WTC11 (cell line): ENCODE measurements at regions not wholly inside any gene's neighbourhood (a gene's known extent, or its start where the extent isn't known, plus 50 kb on each side); places are given as distances from the start of the nearest gene placed in this dataset.

Experiments used
- ATAC-seq: fragments of 200-7000 bp; cut with Tn5 transposase; 2 replicates; pipeline ENCODE4 v1.10.0; 2021; ENCODE audit warnings: mild to moderate bottlenecking, moderate library complexity
- CTCF ChIA-PET: fragments of 300-600 bp; sonication (Branson Sonifier 250); formaldehyde crosslinking; loops from one replicate; lab custom pipeline; 2021; ENCODE audit warnings: antibody characterized with exemption; lab: Charles Lee
- POLR2A ChIA-PET: fragments of 350-600 bp; sonication (Branson Sonifier 250); formaldehyde crosslinking; loops from one replicate; lab custom pipeline; 2021; ENCODE audit warnings: antibody characterized with exemption; lab: Charles Lee
- DNase-seq: peaks from one replicate; pipeline ENCODE4 v3.0.0; 2021; ENCODE audit warnings: low spot score
- H3K27ac Mint-ChIP-seq: 2 replicates; pipeline ENCODE4 v1.8.0; 2021; ENCODE audit warnings: mixed read lengths
- H3K27me3 Mint-ChIP-seq: 2 replicates; pipeline ENCODE4 v1.8.0; 2021; ENCODE audit warnings: low read depth, mild to moderate bottlenecking, moderate library complexity, mixed read lengths
- H3K36me3 Mint-ChIP-seq: 2 replicates; pipeline ENCODE4 v1.8.0; 2021; ENCODE audit warnings: mixed read lengths
- H3K4me1 Mint-ChIP-seq: 2 replicates; pipeline ENCODE4 v1.8.0; 2022; ENCODE audit warnings: mixed read lengths
- H3K4me3 Mint-ChIP-seq: 2 replicates; pipeline ENCODE4 v1.8.0; 2021; ENCODE audit warnings: mild to moderate bottlenecking, moderate library complexity, mixed read lengths
- H3K9me3 Mint-ChIP-seq: 2 replicates; pipeline ENCODE4 v1.8.0; 2021; ENCODE audit warnings: mixed read lengths
- AR ChIP-seq: fragments of 250-450 bp; sonication (Bioruptor Pico); IDR thresholded peaks from 2 replicates; pipeline ENCODE4 v1.9.0; 2021; ENCODE audit warnings: mild to moderate bottlenecking
- CBFB ChIP-seq: sonication (generic); formaldehyde crosslinking; IDR thresholded peaks from 2 replicates; pipeline ENCODE4 v1.8.1; 2022; ENCODE audit warnings: mild to moderate bottlenecking, low read depth, missing genetic modification reagents
- CDX4 ChIP-seq: fragments of 250-450 bp; sonication (Bioruptor Pico); IDR thresholded peaks from 2 replicates; pipeline ENCODE4 v1.9.0; 2021; ENCODE audit warnings: moderate library complexity, mild to moderate bottlenecking, inconsistent platforms, borderline replicate concordance
- GRHL2 ChIP-seq: fragments of 250-450 bp; sonication (Bioruptor Pico); IDR thresholded peaks from 2 replicates; pipeline ENCODE4 v1.8.0; 2022; ENCODE audit warnings: mild to moderate bottlenecking, moderate library complexity; ENCODE audit not compliant: insufficient replicate concordance, severe bottlenecking
- GTF2I ChIP-seq: fragments of 250-450 bp; sonication (Bioruptor Pico); conservative IDR thresholded peaks from 2 replicates; pipeline ENCODE4 v1.4.0; 2021; ENCODE audit warnings: mild to moderate bottlenecking
- IRF2 ChIP-seq: sonication (generic); formaldehyde crosslinking; IDR thresholded peaks from 2 replicates; pipeline ENCODE4 v1.8.0; 2022; ENCODE audit warnings: low read depth, missing genetic modification reagents, borderline replicate concordance
- KAT7 ChIP-seq: sonication (generic); formaldehyde crosslinking; IDR thresholded peaks from 2 replicates; pipeline ENCODE4 v1.8.1; 2023; ENCODE audit warnings: missing genetic modification reagents, mild to moderate bottlenecking, borderline replicate concordance
- MAX ChIP-seq: sonication (generic); formaldehyde crosslinking; IDR thresholded peaks from 2 replicates; pipeline ENCODE4 v1.8.0; 2022; ENCODE audit warnings: mild to moderate bottlenecking, missing genetic modification reagents
- MLX ChIP-seq: sonication (generic); formaldehyde crosslinking; IDR thresholded peaks from 2 replicates; pipeline ENCODE4 v1.8.1; 2023; ENCODE audit warnings: mild to moderate bottlenecking, missing genetic modification reagents, moderate library complexity
- NFYB ChIP-seq: sonication (generic); formaldehyde crosslinking; conservative IDR thresholded peaks from 2 replicates; pipeline ENCODE4 v1.8.0; 2022; ENCODE audit warnings: low read depth, missing genetic modification reagents
- NR1H2 ChIP-seq: sonication (generic); formaldehyde crosslinking; IDR thresholded peaks from 2 replicates; pipeline ENCODE4 v1.9.0; 2021; ENCODE audit warnings: mild to moderate bottlenecking, moderate library complexity, missing genetic modification reagents
- NR2C2 ChIP-seq: sonication (generic); formaldehyde crosslinking; IDR thresholded peaks from 2 replicates; pipeline ENCODE4 v1.8.0; 2022; ENCODE audit warnings: mild to moderate bottlenecking, missing genetic modification reagents
- RORB ChIP-seq: fragments of 250-450 bp; sonication (Bioruptor Pico); IDR thresholded peaks from 2 replicates; pipeline ENCODE4 v1.9.0; 2021; ENCODE audit warnings: mild to moderate bottlenecking
- SP1 ChIP-seq: sonication (generic); formaldehyde crosslinking; conservative IDR thresholded peaks from 2 replicates; pipeline ENCODE4 v1.8.1; 2022; ENCODE audit warnings: missing genetic modification reagents
- TCF7 ChIP-seq: sonication (generic); formaldehyde crosslinking; IDR thresholded peaks from 2 replicates; pipeline ENCODE4 v1.8.0; 2022; ENCODE audit warnings: mild to moderate bottlenecking, low read depth, missing genetic modification reagents, moderate library complexity
- TEAD4 ChIP-seq: sonication (generic); formaldehyde crosslinking; IDR thresholded peaks from 2 replicates; pipeline ENCODE4 v1.8.0; 2022; ENCODE audit warnings: mild to moderate bottlenecking, missing genetic modification reagents
- ZBTB43 ChIP-seq: sonication (generic); formaldehyde crosslinking; IDR thresholded peaks from 2 replicates; pipeline ENCODE4 v1.8.1; 2023; ENCODE audit warnings: mild to moderate bottlenecking, missing genetic modification reagents
- ZNF263 ChIP-seq: sonication (generic); formaldehyde crosslinking; IDR thresholded peaks from 2 replicates; pipeline ENCODE4 v1.8.1; 2022; ENCODE audit warnings: low read depth, mild to moderate bottlenecking, moderate library complexity, missing genetic modification reagents
- ZNF317 ChIP-seq: sonication (generic); formaldehyde crosslinking; IDR thresholded peaks from 2 replicates; pipeline ENCODE4 v1.8.1; 2023; ENCODE audit warnings: low read depth, mild to moderate bottlenecking, moderate library complexity, missing genetic modification reagents, borderline replicate concordance
- ZNF423 ChIP-seq: fragments of 250-450 bp; sonication (Bioruptor Pico); IDR thresholded peaks from 2 replicates; pipeline ENCODE4 v2.1.2; 2022; ENCODE audit warnings: mild to moderate bottlenecking, moderate library complexity
- ZNF532 ChIP-seq: fragments of 250-450 bp; sonication (Bioruptor Pico); IDR thresholded peaks from 2 replicates; pipeline ENCODE4 v1.9.0; 2021; ENCODE audit warnings: mild to moderate bottlenecking, borderline replicate concordance
- ZNF671 ChIP-seq: fragments of 250-450 bp; sonication (Bioruptor Pico); IDR thresholded peaks from 2 replicates; pipeline ENCODE4 v1.8.0; 2021; ENCODE audit warnings: mild to moderate bottlenecking
- ZSCAN18 ChIP-seq: fragments of 250-450 bp; sonication (Bioruptor Pico); IDR thresholded peaks from 2 replicates; pipeline ENCODE4 v2.1.2; 2022; ENCODE audit warnings: mild to moderate bottlenecking, moderate library complexity

- Mint-ChIP-seq H3K27ac (0 out of 2 replicates have a peak overlapping the region, but pooled peaks have one; percentile 14), H3K4me1 (peaks cover 16% of the 10 kb centered on the region), H3K4me3 (no peak overlapping the region), H3K9me3 (peaks cover 32% of the 10 kb centered on the region), H3K36me3 (no peaks in the 10 kb centered on the region; the same call in 1 of the 2 replicates), H3K27me3 (no peaks in the 10 kb centered on the region; the same call in 1 of the 2 replicates)
- ChIA-PET POLR2A (no interaction called here), CTCF (no interaction called here)
- ATAC-seq = peak; percentile 39; the same call in 1 of the 2 replicates
- TF ChIP-seq TEAD4 (CRISPR knock-in tag) (no peak), KAT7 (CRISPR knock-in tag) (no peak), NFYB (CRISPR knock-in tag) (no peak), MAX (CRISPR knock-in tag) (no peak), GTF2I (CRISPR knock-in tag) (no peak), GRHL2 (CRISPR knock-in tag) (no peak), AR (no peak), MLX (CRISPR knock-in tag) (no peak), ZNF317 (CRISPR knock-in tag) (no peak), NR2C2 (CRISPR knock-in tag) (no peak), ZNF423 (CRISPR knock-in tag) (no peak), RORB (no peak), TCF7 (CRISPR knock-in tag) (no peak), IRF2 (CRISPR knock-in tag) (no peak), CBFB (CRISPR knock-in tag) (no peak), CDX4 (CRISPR knock-in tag) (no peak)
- no peak for DNase-seq
Observed at GRCh38 chr2:100702438-100703109, 117.4 kb upstream of the NPAS2 start.

GRCh38 chr2:100703213-100703612 is 116.7 kb upstream of the NPAS2 start:
- ChIA-PET CTCF (interaction anchor here (1.0 kb wide), 1 partner anchor 27 kb away, joined by 3 read pairs; no protein-coding TSS in a partner anchor), POLR2A (no interaction called here)
- Mint-ChIP-seq H3K27me3 (no peaks in the 10 kb centered on the region; the same call in 1 of the 2 replicates), H3K27ac (no peak overlapping the region), H3K4me3 (no peak overlapping the region), H3K9me3 (peaks cover 29% of the 10 kb centered on the region), H3K36me3 (no peaks in the 10 kb centered on the region; the same call in 1 of the 2 replicates), H3K4me1 (peaks cover 18% of the 10 kb centered on the region)
- TF ChIP-seq ZNF317 (CRISPR knock-in tag) = no peak
- no peak for TF ChIP-seq ZNF263 (CRISPR knock-in tag)
- no peak for TF ChIP-seq RORB
- TF ChIP-seq NR2C2 (CRISPR knock-in tag) = no peak
- TF ChIP-seq ZNF532 (CRISPR knock-in tag) = no peak
- no peak for TF ChIP-seq NR1H2 (CRISPR knock-in tag)
- TF ChIP-seq SP1 (CRISPR knock-in tag) = no peak
- TF ChIP-seq ZBTB43 (CRISPR knock-in tag) = no peak
- TF ChIP-seq ZSCAN18 = no peak
- TF ChIP-seq ZNF671 (CRISPR knock-in tag) = no peak
- ATAC-seq (no peak), DNase-seq (no peak)
